Kidney epithelial cell (primary cell): ENCODE measurements at regions not wholly inside any gene's neighbourhood (a gene's known extent, or its start where the extent isn't known, plus 50 kb on each side); places are given as distances from the start of the nearest gene placed in this dataset.

Experiments
- DNase-seq: peaks from one replicate; pipeline ENCODE4 v3.0.0-alpha.2; 2010; ENCODE audit warnings: low read depth
- H3K27me3 ChIP-seq: 2 replicates; pipeline ENCODE4 v1.6.0; 2011; ENCODE audit warnings: low read length; ENCODE audit not compliant: control insufficient read depth, insufficient read depth
- H3K36me3 ChIP-seq: 2 replicates; pipeline ENCODE4 v1.5.1; 2011; ENCODE audit warnings: low read length; ENCODE audit not compliant: control insufficient read depth, insufficient read depth
- H3K4me3 ChIP-seq: 2 replicates; pipeline ENCODE4 v1.5.1; 2011; ENCODE audit warnings: low read depth, mild to moderate bottlenecking, control low read depth, low read length
- TF ChIP-seq, protein P1 (sequence below): IDR thresholded peaks from 2 replicates; pipeline ENCODE4 v1.5.1; 2011; ENCODE audit warnings: mild to moderate bottlenecking, moderate library complexity, low read length, control low read depth, inconsistent platforms; ENCODE audit not compliant: insufficient read depth, poor library complexity, severe bottlenecking

DNA sequence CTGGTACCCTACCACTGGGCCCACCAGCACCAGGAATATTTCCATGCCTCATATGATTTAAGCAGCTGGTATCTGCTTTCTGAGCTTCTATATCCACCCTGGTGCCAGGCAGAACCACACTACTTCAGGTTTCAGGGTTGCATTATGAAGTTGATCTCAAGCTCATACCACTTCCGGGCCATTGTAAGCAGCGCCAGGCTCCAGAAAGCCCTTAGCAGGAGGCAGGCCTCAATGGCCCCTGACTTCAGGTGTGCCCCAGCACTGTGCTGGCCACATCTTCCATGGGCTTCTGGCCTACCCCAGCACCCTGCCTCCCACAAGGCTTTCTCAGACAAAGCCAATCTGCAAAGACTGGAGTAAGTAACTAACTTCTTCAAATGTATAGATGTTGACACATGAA is 391.3 kb upstream of the GRM3 start:
- Histone ChIP-seq H3K36me3 (no peaks in the 10 kb centered on the region), H3K4me3 (no peak overlapping the region), H3K27me3 (no peaks in the 10 kb centered on the region)
- DNase-seq: no peak
- TF ChIP-seq, protein P1, sequence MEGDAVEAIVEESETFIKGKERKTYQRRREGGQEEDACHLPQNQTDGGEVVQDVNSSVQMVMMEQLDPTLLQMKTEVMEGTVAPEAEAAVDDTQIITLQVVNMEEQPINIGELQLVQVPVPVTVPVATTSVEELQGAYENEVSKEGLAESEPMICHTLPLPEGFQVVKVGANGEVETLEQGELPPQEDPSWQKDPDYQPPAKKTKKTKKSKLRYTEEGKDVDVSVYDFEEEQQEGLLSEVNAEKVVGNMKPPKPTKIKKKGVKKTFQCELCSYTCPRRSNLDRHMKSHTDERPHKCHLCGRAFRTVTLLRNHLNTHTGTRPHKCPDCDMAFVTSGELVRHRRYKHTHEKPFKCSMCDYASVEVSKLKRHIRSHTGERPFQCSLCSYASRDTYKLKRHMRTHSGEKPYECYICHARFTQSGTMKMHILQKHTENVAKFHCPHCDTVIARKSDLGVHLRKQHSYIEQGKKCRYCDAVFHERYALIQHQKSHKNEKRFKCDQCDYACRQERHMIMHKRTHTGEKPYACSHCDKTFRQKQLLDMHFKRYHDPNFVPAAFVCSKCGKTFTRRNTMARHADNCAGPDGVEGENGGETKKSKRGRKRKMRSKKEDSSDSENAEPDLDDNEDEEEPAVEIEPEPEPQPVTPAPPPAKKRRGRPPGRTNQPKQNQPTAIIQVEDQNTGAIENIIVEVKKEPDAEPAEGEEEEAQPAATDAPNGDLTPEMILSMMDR: no peak

DNA sequence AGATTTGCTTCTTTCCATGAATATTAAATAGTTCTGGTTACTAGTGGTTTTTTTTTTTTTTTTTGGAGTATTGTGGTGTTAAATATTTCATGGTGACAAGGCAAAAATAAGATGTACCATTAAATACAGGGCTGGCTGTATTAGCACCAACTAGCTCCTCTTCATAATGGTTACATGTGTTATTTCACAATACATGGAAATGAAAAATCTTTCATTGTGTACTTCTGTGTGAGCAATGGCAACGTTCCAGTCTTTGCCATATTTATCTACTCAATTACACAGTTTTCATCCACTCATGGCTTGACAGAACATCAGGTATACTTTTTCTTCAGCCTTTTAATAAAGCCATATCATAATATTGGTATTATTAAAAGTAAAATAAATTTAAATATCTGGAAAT is 394.7 kb upstream of the GRM3 start:
- TF ChIP-seq, protein P1: no peak
- no peaks in the 10 kb centered on the region for H3K36me3 ChIP-seq
- no peak for DNase-seq
- no peak overlapping the region for H3K4me3 ChIP-seq
- H3K27me3 ChIP-seq: no peaks in the 10 kb centered on the region

DNA sequence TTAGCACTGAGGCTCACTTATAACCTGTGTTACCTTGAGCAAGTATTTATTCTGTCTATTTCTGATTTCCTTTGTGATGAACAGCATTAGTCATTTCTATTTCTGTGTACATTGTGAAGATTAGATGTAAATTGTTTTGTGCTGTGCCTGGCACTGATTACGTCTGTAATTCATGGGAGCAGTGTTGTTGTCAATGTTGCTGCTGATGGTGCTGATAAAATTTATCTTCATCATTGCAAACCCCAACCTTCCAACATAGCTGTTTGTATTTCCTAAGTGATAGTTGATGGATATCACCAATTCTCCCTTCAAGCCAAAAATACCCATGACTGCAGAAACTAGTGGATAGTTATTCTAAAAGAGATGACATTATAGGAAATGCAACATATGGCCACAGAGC is 400.5 kb upstream of the GRM3 start:
- Histone ChIP-seq H3K4me3 (no peak overlapping the region), H3K27me3 (no peaks in the 10 kb centered on the region), H3K36me3 (no peaks in the 10 kb centered on the region)
- TF ChIP-seq, protein P1: no peak
- no peak for DNase-seq

DNA sequence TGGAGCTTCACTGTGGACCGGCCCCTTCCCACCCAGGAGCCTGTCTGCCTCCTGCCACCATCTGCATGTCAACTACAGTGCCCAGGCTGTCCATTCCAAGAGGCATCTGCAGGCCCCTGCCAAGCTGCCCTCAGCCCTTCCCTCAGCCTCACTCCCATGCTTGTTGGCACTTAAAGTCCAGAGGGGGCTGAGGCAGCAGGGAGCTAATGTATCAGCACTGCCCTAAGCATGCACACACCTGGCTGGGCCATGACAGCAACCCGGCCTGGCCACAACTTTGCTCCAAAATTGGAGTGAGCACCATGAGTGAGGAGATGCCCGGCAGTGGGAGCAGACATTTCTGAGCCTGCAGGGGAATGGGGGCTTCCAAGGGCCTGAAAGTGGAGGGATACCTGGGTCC is 417.5 kb upstream of the GRM3 start:
- H3K36me3 ChIP-seq: no peaks in the 10 kb centered on the region
- TF ChIP-seq, protein P1: no peak
- no peak overlapping the region for H3K4me3 ChIP-seq
- no peaks in the 10 kb centered on the region for H3K27me3 ChIP-seq
- DNase-seq: no peak

DNA sequence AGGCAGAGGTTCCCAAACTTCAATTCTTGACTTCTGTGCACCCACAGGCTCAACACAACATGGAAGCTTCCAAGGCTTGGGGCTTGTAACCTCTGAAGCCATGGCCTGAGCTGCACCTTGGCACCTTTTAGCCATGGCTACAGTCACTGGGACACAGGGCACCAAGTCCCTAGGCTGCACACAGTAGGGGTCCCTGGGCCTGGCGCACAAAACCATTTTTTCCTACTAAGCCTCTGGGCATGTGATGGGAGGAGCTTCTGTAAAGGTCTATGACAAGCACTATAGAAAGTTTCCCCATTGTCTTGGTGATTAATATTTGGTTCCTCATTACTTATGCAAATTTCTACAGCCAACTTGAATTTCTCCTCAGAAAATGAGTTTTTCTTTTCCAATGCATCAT is 420.9 kb upstream of the GRM3 start:
- no peaks in the 10 kb centered on the region for H3K27me3 ChIP-seq
- H3K36me3 ChIP-seq: no peaks in the 10 kb centered on the region
- no peak for DNase-seq
- TF ChIP-seq, protein P1: no peak
- H3K4me3 ChIP-seq: no peak overlapping the region

DNA sequence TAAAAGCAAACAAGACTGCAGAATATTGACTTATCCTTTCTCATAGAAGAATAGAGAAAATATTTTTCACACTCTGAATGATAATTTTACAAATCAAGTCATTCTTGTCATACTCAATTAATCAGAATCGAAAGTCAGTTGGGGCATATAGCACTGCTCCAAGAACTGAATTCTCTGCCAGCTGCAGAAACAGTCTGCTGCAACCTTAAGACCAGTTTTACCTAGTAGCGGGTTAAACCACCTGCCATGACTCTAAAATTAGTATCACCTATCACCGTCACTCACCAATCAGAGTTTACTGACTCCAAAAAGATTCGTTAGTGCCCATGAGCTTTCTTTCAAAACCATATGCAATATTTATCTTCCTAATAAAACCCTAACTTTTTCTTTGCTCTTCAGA is 429.0 kb upstream of the GRM3 start:
- Histone ChIP-seq H3K27me3 (no peaks in the 10 kb centered on the region), H3K36me3 (no peaks in the 10 kb centered on the region), H3K4me3 (no peak overlapping the region)
- no peak for DNase-seq
- TF ChIP-seq, protein P1: no peak
